ENCODE measurements at regions not wholly inside any gene's neighbourhood (a gene's known extent, or its start where the extent isn't known, plus 50 kb on each side); places are given as distances from the start of the nearest gene placed in this dataset.
A peak's percentile ranks its signal among the peaks of the same experiment; 100 is the strongest.

GRCh38 chrX:20477219-20477618 lies 210.5 kb upstream of the RPS6KA3 start:
- no peak for DNase-seq (ENCODE audit: low read depth)

- DNase-seq (ENCODE audit: low read depth), result no peak
These were observed 206.0 kb upstream of the RPS6KA3 start for GRCh38 chrX:20472620-20473258.

- no peak for DNase-seq (ENCODE audit: low read depth)
These were observed 205.4 kb upstream of the RPS6KA3 start for GRCh38 chrX:20472148-20472547.

- no peak for DNase-seq (ENCODE audit: low read depth)
These were observed 204.8 kb upstream of the RPS6KA3 start for GRCh38 chrX:20471483-20471882.

- no peak for DNase-seq (ENCODE audit: low read depth)
These were observed 196.8 kb upstream of the RPS6KA3 start for GRCh38 chrX:20463296-20464075.

GRCh38 chrX:20461576-20461975 lies 194.9 kb upstream of the RPS6KA3 start:
- DNase-seq (ENCODE audit: low read depth), result peak; percentile 62

- DNase-seq (ENCODE audit: low read depth), result no peak
These were observed 194.3 kb upstream of the RPS6KA3 start for GRCh38 chrX:20461002-20461401.

- DNase-seq (ENCODE audit: low read depth), result no peak
These were observed 193.0 kb upstream of the RPS6KA3 start for GRCh38 chrX:20459410-20460350.

- no peak for DNase-seq (ENCODE audit: low read depth)
These were observed 190.3 kb upstream of the RPS6KA3 start for GRCh38 chrX:20456971-20457370.

- no peak for DNase-seq (ENCODE audit: low read depth)
These were observed 188.3 kb upstream of the RPS6KA3 start for GRCh38 chrX:20455001-20455400.

GRCh38 chrX:20454117-20454516 lies 187.4 kb upstream of the RPS6KA3 start:
- peak; percentile 5 for DNase-seq (ENCODE audit: low read depth)

GRCh38 chrX:20452487-20452886 lies 185.8 kb upstream of the RPS6KA3 start:
- no peak for DNase-seq (ENCODE audit: low read depth)

- DNase-seq (ENCODE audit: low read depth), result no peak
These were observed 185.2 kb upstream of the RPS6KA3 start for GRCh38 chrX:20451929-20452328.

GRCh38 chrX:20445109-20445508 lies 178.4 kb upstream of the RPS6KA3 start:
- DNase-seq (ENCODE audit: low read depth), result no peak

- DNase-seq (ENCODE audit: low read depth), result peak; percentile 63
These were observed 175.9 kb upstream of the RPS6KA3 start for GRCh38 chrX:20442597-20442996.

GRCh38 chrX:20441123-20441522 lies 174.4 kb upstream of the RPS6KA3 start:
- DNase-seq (ENCODE audit: low read depth), result no peak

- no peak for DNase-seq (ENCODE audit: low read depth)
These were observed 172.3 kb upstream of the RPS6KA3 start for GRCh38 chrX:20438871-20439526.

GRCh38 chrX:20437683-20438082 lies 171.0 kb upstream of the RPS6KA3 start:
- DNase-seq (ENCODE audit: low read depth), result no peak

- DNase-seq (ENCODE audit: low read depth), result no peak
These were observed 169.2 kb upstream of the RPS6KA3 start for GRCh38 chrX:20435913-20436312.

- no peak for DNase-seq (ENCODE audit: low read depth)
These were observed 168.3 kb upstream of the RPS6KA3 start for GRCh38 chrX:20434986-20435385.

- no peak for DNase-seq (ENCODE audit: low read depth)
These were observed 166.7 kb upstream of the RPS6KA3 start for GRCh38 chrX:20433388-20433775.

Measured in Daoy (cell line).